NOMO-1 treated with dmso at 0.1 percent for 144 hours (cell line): ENCODE measurements at regions not wholly inside any gene's neighbourhood (a gene's known extent, or its start where the extent isn't known, plus 50 kb on each side); places are given as distances from the start of the nearest gene placed in this dataset.

ENCODE experiments used
- DNase-seq: peaks from one replicate; lab custom pipeline; 2025; ENCODE audit not compliant: unreplicated experiment; lab: John Stamatoyannopoulos, UW

DNA sequence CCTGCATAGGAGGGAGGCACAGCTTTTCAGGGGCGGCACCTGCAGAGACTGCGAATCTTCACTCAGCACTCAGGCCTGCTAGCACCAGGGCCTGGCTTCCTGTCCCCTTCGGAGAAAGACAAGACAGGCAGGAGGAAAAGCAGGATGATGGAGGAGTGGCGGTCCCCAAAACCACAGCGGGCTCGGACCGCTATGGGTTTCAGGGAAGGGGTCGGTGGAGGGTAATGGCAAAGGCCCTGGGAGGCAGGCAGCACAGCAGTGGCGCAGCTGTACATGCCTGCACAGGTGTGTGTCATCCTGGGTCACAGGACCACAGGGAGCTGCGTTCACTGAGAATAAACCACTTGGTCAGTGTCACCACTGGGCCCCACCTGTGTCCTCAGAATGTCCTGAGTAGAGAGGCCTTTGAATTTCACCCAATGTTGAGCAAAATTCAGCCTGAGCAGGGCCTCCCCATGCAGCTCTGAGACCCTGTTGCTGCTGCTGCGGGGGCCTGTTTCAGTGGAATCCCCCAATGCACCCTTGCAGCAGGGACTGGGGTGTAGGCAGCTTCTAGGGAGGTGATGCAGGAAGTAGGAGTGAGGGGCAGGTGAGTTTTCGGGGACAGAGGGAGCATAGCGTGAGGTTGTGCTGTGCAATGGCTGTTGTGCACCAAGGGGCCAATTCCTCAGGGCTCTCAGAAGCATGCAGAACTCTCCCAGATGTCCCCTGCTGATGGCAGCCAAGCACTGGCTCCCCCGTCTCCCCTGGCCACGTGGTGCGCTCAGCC lies 90.6 kb upstream of the PPP2R2D start:
- DNase-seq: no peak

DNA sequence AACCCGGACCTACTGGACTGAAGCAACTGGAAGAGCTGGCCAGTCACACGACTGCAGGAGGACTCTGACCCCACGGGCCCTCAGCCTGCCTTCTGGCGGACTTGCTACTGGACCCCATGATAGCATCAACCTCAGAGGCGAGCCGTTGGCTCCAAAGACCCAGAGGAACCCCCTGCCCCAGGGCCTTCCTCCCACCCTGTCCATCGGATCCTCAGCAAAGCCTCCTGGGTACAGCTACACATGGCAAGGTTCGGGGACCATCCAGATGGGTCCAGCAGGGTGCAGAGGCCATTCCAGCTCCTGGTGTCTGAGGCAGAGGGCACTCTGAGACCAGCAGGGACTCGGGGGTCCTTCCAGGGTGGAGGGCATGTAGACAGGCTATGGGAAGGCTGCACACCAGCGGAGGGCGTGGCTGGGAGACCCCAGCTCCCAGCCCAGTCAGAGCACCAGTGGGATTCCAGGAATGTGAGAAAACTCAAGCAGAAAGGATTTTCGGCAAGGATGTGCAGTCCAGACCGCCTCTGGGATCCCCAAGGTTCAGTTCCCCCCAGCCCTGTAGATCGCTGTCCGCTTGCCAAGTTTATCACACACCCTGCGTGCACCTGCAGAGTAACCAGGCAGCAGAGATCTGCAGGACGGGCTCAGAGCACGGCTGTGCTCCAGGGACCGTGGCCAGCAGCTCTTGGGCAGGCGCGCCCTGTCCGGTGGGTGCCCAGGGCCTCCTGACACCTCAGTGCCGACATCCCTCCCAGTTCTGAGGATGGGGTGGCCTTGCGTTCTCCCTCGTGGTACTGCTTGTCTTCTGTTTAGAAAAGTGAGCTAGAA lies 89.8 kb upstream of the PPP2R2D start:
- DNase-seq: no peak

DNA sequence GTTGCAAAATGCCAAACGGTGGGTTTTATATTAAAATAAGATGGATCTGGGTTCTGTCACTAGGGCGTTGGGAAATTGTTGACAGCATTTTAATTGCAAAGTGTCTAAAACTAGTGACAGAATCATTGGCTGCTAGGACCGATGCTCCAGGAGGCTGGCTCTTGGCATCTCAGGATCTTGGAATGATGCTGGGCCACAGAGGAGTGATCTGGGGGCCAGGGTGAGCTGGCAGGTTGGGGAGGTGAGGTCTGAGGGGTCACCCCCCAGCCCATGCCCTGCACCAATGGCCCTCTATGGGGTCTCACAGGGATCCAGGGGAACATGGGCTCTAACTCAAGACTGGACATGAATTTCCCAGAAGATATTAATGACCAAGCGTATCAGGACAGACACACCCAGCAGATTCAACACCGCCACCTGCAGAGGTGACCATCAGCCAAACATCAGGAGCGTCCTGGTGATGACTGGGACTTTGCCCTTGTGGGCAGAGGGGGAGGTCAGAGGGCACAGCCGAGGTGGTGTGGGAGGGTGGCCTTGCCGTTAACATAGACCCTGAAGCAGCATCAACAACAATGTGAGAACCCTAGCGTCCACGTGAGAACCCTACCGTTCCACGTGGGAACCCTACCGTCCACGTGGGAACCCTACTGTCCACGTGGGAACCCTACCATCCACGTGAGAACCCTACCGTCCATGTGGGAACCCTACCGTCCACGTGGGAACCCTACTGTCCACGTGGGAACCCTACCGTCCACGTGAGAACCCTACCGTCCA lies 89.0 kb upstream of the PPP2R2D start:
- no peak for DNase-seq

DNA sequence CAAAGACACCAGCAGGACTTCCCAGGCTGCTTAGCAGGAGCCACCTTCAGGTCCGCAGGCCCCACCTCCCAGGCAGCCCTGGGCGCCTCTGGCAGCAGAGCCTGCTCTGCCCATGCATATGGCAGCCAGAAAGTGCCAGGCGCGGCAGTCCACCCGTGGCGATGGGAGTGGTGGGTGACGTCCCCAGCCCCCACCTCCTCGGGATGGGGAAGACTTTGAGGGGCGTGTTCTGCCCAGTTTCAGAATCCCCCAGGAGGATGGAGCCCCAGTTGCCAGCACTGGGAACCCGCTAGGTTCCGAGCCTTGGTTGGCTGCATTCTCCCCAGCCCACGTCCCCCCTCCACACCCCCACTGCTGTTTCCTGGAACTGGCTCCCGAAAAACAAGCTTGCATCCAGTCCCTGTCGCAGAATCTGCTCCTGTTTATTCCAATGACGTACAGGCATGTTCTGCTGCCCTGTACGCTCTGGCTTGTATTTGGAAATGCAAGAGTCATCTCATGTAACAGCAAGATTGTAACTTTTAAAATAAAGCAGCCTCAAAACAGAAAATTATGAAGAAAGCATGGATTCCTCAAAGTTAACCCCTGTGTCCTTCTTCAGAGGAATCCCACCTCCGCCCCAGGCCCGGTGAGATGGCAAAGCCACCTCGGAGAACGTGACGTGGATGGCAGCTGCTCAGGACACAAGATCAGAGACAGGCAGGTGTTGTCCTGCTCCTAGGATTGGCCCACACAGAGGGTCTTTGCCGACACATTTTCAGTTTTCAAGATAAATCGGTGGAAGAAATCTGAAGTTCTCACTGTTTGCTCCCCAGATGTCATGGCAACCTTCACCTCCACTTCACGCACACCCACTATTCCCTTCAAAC lies 87.8 kb upstream of the PPP2R2D start:
- no peak for DNase-seq

DNA sequence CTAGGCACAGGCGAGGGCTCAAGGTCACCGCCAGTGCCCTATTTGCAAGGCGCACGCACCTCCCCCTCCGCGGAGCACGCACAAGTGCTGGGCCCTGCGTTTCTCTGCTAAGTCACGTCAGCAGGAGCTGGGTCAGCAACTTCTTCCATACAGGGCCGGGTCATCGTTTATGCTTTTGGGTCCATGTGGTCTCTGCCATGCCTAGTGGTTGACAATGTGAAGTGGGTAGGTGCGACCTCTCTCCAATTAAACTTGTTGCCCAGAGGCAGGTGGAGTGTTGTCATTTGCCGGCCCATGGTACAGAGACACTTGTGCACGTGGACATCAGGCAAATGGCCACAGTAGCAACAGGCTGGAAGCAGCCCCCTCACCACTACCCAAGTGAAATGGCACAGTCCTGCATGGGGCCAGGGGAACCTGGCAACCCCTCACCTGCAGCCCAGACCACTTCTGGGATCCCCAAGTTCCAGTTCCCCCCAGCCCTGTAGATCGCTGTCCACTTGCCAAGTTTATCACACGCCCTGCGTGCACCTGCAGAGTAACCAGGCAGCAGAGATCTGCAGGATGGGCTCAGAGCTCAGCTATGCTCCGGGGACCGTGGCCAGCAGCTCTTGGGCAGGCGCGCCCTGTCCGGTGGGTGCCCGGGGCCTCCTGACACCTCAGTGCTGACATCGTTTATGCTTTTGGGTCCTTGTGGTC lies 86.1 kb upstream of the PPP2R2D start:
- DNase-seq: no peak

DNA sequence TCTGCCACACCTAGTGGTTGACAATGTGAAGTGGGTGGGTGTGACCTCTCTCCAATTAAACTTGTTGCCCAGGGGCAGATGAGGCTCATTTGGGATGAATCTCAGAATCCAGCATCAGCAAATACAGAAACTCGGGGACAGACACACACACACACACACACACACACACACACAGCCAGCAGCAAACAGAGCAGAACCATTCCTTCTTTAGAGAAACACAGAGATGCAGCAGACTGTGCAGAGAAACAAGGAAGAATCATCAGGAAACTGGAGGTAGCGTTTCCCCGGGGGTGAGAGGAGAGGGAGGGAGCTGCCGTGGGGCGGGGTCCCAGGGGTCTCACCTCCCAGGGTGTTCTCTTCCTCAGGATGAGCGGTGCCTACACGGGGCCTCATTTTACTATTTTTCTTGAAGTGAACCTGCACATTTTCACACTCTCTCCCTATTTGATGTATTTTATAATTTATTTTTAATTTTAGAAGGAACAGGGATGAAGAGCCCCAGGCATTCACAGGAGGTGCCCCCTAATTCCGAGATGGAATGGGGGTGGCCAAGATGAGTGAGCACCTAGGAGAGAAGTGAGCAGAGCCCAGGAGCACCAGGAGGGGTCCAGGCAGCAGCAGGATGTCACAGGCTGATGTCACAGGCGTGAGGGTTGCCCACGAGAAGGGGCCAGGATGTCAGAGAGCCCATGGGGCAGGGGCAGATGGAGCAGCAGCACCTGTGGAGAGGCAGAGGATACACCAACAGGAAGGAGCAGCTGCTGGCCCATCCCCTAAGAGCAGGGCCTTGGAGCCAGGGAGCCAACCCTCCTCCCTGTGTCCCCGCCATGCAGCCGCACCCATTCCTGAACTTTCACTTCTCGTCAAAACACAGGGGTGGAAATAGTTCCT lies 85.3 kb upstream of the PPP2R2D start:
- no peak for DNase-seq

DNA sequence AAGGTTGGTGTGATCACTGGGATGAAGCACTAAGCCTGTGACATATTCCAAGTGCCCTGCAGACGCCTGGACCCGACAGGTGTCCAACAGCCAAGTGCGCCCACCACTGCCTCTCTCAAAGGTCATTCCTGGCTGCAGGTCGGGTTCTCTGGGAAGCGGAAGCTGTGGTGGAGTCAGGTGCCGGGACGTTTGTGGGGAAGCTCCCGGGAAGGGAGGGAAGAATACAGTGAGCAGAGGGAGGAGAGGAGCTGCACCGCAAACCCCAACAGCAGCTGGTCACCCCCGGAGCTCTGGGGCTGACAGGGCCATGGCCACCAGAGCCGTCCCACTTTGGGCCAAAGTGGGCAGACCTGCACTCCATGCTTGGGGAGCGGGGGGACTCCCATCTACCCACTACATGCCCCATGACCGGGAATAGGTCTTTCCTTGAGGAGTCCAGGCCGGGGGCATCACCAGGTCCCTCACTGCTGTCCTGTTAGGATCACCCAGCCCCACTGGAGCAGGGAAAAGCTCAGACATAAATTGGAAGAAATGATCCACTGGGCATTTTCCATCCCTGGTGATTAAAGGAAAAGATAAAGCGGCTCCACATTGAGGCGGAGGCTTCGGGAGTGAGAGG lies 84.5 kb upstream of the PPP2R2D start:
- DNase-seq: no peak

DNA sequence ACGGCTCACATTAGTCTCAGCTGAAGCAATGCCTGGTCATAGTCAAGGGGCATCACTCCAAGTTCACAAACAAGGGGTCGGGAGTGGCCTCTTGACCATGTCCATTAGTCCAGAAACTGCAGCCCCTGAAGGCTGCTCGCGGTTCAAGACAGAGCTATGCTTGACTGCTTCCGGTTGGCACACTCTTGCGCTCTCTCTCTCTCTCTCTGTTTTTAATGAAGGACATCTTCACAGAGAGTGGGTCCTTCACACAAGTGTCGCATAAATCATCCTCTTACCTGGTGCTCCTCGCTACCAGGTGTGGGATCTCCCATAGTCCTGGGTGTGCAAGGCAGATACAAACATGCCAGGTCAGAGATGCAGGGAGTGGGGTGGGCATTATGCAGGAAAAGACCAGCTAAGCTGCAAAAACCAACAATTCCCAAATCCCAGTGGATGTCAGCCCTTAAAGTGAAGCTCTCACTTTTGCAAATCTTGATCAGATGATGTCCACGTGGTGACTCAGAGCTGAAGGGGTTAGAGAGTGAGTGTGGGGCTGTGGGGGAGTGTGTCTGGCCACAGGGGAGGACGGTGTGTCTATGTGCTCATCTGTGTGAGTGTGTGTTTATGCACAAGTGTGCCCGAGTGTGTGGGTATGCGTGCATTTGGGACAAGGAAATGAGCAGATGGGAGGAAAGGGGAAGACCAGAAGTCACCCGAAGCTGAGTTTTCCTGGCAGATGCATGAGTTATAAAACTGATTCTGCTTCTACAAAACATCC lies 83.7 kb upstream of the PPP2R2D start:
- DNase-seq: no peak

DNA sequence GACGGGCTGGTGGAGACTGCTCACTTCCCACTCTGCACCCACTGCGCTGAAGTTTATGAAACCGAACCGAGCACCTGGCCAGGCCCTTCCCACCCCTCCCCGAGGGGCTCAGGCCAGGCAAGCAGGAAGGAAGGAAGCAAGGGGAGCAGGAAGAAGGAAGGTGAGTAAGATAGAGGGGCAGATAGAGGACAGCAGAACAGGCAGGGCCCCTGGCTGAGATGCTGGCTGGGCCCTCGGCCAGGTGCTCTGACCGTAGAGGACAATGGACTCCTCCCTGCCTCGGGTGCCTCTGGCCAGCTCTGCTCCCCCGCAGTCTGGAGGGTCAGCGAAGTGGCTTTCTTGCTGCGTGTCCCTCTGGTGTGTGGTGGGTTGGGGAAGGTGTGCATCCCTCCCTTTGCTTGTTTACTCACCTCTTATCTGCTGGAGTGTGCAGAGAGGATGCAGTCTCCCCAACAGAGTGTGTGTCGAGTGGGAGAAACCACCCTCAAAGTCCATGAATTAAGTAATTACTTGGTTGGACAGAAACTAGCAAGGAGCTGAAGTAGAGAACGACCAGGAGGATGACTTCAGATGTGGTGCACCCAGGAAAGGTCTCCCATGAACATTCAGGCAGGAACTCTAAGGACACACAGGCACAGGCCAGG lies 82.8 kb upstream of the PPP2R2D start:
- DNase-seq: no peak

DNA sequence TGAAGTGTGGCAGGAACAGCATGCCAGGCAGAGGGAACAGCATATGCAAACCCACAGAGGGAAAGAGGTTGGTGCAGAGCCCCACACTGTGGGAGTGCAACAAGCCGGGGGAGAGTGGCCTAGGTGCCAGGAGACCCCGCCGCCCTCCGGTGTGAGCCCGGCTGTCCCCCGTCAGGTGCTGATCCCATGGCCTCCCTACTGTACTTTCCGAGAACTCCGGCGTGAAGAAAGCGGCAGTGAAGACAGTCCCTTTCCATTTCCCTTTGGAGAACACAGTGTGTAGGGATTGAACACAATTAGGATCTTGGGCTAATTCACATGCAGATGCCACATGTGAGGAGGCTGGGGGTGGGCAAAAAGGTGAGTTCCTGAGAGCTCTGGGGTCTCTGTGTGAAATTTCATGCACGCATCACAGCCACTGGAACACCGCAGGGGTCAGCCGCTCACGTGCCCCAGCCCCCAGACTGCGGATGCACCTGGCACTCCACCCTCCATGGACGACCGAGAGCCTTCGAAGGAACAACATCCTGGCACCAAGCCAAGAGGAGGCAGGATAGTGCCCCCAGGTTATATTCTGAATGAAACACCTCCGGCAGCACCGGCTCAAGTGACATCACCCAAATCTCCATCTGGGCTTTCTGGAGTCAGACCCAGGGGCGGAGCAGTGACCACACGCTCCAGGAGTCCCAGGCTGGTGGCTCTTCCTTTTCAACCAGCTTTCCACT lies 82.1 kb upstream of the PPP2R2D start:
- DNase-seq: no peak

DNA sequence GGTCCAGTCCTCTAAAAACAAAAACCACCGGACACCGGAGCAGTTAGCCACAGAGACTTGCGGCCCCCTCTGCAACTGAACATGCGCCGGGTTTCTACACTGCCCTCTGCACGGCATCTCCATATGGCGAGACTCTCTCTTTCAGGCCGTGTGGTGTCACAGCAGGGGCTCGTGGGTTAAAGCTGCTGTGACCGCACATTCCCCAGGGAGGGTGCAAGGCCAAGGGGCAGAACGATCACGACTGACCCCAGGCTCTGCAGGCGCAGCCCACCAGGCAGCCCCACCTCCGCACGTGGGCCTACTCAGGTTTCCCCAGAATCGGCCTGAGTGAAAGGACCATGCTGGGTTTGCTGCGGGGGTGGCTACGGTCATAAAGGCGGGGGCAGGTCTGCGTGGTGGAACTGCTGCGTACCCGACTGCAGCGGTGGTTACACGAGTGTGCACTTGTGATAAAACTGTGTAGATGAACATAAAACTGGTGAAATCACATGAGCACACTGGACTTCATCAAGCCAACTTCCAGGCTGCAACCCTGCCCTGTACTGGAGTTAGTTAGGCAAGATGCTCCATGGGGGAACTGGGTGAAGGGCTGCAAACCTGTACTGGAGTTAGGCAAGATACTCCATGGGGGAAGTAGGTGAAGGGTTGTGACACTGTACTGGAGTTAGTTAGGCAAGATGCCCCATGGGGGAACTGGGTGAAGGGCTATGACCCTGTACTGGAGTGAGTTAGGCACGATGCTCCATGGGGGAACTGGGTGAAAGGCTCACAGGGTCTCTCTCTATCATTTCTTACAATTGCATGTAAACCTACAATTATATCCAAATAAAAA lies 81.4 kb upstream of the PPP2R2D start:
- DNase-seq: no peak

DNA sequence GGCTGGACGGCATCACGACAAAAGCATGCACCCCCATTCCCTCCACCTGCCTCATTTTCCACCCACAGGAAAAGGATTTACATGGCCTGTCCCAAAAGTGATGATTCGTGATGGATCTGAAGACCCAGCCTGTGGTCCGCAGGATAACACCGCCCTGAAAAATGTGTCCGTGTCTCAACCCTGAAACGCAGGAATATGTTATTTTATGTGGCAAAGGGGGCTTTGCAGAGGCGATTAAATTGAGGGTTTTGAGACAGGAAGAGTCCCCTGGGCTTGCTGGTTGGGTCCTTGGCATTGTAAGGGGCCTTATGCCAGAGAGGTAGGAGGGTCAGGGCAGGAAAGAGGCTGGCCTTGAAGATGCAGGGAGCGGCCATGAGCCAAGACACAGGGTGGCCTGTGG lies 80.2 kb upstream of the PPP2R2D start:
- DNase-seq: no peak

DNA sequence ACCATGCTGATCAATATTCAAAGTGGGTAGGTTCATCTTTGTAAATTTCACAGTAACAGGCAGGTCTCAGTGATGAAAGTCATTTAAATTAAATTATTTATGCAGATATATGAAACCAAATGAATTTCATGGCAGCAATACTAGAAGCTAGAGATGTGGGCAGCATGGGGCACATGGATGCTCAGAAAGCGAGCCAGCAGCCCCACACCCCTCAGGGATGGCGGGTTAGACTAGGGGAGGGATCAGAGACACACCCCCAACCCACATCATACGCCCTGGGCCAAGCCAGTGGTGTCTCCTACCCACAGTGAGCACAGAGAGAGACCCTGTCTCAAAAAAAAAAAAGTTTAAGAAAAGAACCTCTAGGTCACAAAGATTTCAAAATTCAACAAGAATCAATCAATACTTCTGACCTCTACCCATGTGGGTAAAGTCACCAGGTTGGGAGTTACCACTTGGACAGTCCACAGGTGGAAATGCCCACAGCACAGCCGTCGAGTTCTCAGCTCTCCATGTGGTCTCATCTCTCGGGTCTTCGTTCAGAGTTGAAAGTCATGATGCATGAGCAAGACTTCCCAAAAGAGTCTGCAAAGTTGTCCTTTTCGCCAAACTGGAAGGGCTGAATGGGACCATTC lies 79.3 kb upstream of the PPP2R2D start:
- DNase-seq: no peak

DNA sequence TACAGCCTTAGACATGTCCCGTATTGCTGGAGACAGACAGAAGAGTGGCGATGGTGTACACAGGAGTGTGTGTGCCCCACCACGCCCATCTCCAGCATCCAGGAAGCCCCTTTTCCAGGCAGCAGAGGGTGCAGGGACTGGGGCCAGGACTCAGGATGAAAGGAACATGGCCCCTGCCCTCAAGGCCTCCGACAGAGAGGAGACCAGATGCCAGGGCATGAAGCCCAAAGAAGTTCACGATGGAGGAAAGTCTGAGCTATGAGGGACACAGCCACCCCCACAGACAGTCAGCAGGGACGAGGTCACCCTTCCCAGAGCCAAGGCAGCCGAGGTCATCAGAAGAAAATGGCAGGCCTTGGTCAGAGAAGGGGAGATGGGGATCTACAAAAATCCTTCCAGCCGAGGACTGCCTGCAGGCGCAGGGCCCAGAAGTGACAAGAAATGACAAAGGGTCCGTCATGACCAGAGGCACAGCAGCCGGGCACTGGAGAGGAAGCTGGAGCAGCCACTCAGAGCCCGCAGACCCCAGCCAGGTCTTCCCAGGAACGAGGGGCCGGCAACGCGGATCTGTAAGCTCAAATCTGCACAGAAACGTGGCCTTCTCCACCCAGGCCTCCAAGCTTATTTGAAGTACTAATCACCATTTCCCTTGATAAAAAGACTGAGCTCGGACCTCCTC lies 78.7 kb upstream of the PPP2R2D start:
- no peak for DNase-seq

DNA sequence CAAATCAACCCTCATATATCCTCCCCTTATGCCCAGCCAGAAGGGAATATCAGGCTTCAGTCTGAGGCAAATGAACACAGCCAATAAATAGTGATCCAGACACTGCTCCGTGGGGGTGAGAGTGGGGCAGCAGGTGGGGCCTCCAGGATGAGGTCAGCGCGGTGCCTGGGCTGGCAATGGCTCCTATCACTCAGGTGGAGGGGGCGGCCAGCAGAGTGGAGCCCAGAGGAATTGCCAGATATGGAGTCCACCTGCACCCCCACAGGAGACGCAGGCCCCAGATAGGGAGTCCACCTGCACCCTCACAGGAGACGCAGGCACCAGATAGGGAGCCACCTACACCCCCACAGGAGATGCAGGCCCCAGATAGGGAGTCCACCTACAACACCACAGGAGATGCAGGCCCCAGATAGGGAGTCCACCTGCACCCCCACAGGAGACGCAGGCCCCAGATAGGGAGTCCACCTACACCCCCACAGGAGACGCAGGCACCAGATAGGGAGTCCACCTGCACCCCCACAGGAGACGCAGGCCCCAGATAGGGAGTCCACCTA lies 78.0 kb upstream of the PPP2R2D start:
- no peak for DNase-seq
